Fibroblast of villous mesenchyme (primary cell): ENCODE measurements at regions not wholly inside any gene's neighbourhood (a gene's known extent, or its start where the extent isn't known, plus 50 kb on each side); places are given as distances from the start of the nearest gene placed in this dataset.

Source experiments
- DNase-seq: peaks from one replicate; pipeline ENCODE4 v3.0.0-alpha.2; 2010; ENCODE audit warnings: low read depth
- H3K4me3 ChIP-seq: 2 replicates; pipeline ENCODE4 v1.5.1; 2011; ENCODE audit warnings: low read depth, mild to moderate bottlenecking, low read length
- CTCF ChIP-seq: IDR thresholded peaks from 2 replicates; pipeline ENCODE4 v1.5.1; 2012; ENCODE audit warnings: low read depth, mild to moderate bottlenecking, low read length; ENCODE audit not compliant: insufficient read depth

GRCh38 chr22:47335958-47336357 is 573.5 kb downstream of the TBC1D22A start:
- no peak for TF ChIP-seq CTCF
- no peak for DNase-seq
- H3K4me3 ChIP-seq = no peak overlapping the region

- no peak for TF ChIP-seq CTCF
- no peak for DNase-seq
- H3K4me3 ChIP-seq = no peak overlapping the region
These were observed 573.0 kb downstream of the TBC1D22A start for GRCh38 chr22:47335460-47335859.

GRCh38 chr22:47334601-47335000 is 572.2 kb downstream of the TBC1D22A start:
- no peak overlapping the region for H3K4me3 ChIP-seq
- TF ChIP-seq CTCF = no peak
- DNase-seq = no peak

GRCh38 chr22:47333625-47334024 is 571.2 kb downstream of the TBC1D22A start:
- no peak for TF ChIP-seq CTCF
- peak; percentile 42 for DNase-seq
- H3K4me3 ChIP-seq = no peak overlapping the region

GRCh38 chr22:47332246-47332980 is 570.0 kb downstream of the TBC1D22A start:
- no peak for DNase-seq
- no peak overlapping the region for H3K4me3 ChIP-seq
- TF ChIP-seq CTCF = no peak

GRCh38 chr22:47331750-47332149 is 569.3 kb downstream of the TBC1D22A start:
- no peak overlapping the region for H3K4me3 ChIP-seq
- DNase-seq = no peak
- no peak for TF ChIP-seq CTCF
